HG02943 (cell line): ENCODE measurements at regions not wholly inside any gene's neighbourhood (a gene's known extent, or its start where the extent isn't known, plus 50 kb on each side); places are given as distances from the start of the nearest gene placed in this dataset.

ENCODE experiments used
- ATAC-seq: cut with Tn5 transposase; IDR thresholded peaks from one replicate; pipeline ENCODE4 v1.9.1; 2021; ENCODE audit warnings: mild to moderate bottlenecking, low read depth, moderate library complexity; ENCODE audit not compliant: unreplicated experiment

DNA sequence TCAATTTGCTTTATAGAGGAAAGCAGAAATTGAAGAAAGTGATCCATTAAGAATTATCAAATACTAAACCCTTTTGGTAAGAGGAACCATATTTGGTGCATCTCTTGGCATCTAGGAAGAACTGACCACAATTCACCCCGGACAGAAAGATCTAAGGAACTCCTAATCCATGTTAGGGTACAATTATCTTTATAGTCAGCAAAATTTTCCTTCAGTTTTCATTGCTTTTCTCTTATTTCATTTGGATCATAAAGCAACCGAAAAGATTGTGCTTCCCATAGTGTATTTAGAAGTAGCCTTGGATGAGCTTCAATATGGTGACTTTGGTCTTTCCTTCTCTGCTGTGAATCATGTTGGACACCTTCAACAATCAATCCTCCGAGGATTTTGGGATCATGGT is 50.1 kb upstream of the IGFBP5 start:
- ATAC-seq = no peak
